H1 (cell line): ENCODE measurements at regions not wholly inside any gene's neighbourhood (a gene's known extent, or its start where the extent isn't known, plus 50 kb on each side); places are given as distances from the start of the nearest gene placed in this dataset.

Source experiments
- CTCF ChIP-seq, 3 experiments: IDR thresholded peaks; 1 replicate in 2 of 3; 2 replicates in 1 of 3; pipeline versions ENCODE4 v1.5.1 to v1.6.1; 2011; ENCODE audit warnings: low read length in 3 of 3, mild to moderate bottlenecking in 3 of 3, inconsistent platforms in 2 of 3, low read depth in 1 of 3, moderate library complexity in 1 of 3; ENCODE audit not compliant: insufficient read depth in 1 of 3; ENCODE audit errors: control extremely low read depth in 1 of 3

- TF ChIP-seq CTCF (IDR thresholded peaks at IDR 0.05; ENCODE audit: control extremely low read depth in 1 of 3, insufficient read depth in 1 of 3, low read depth in 1 of 3, low read length in 3 of 3) = peak; percentile 13 to 72 (median 69)
Measured at GRCh38 chr11:15852179-15852578, 504.2 kb downstream of the SOX6 start (continued).
